VCaP (cell line): ENCODE measurements at regions not wholly inside any gene's neighbourhood (a gene's known extent, or its start where the extent isn't known, plus 50 kb on each side); places are given as distances from the start of the nearest gene placed in this dataset.

Experiments used
- H3K27ac ChIP-seq: fragments of 450-650 bp; 2 replicates; pipeline ENCODE4 v1.5.1; 2017
- TF ChIP-seq, protein P1 (sequence below): fragments of 450-650 bp; conservative IDR thresholded peaks from 2 replicates; pipeline ENCODE4 v1.5.1; 2017; ENCODE audit warnings: mild to moderate bottlenecking, moderate library complexity

DNA sequence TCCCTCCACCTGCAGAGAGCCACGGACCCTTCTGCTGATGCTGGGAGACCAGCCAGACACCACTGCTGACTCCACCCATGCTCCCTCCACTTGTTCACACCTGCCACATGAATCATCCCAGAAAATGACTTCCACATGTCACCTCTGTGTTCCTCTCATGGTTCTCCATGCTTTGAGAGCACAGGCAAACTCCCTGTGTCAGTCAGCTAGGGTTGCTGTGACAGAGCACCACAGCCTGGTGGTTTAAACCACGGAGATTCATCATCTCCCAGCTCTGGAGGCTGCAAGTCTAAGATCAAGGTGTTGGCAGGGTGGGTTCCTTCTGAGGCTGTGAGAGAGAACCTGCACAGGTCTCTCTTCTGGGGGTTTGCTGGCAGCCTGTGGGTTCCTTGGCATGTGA is 381.4 kb downstream of the GADD45G start:
- H3K27ac ChIP-seq: no peak overlapping the region
- TF ChIP-seq, protein P1, sequence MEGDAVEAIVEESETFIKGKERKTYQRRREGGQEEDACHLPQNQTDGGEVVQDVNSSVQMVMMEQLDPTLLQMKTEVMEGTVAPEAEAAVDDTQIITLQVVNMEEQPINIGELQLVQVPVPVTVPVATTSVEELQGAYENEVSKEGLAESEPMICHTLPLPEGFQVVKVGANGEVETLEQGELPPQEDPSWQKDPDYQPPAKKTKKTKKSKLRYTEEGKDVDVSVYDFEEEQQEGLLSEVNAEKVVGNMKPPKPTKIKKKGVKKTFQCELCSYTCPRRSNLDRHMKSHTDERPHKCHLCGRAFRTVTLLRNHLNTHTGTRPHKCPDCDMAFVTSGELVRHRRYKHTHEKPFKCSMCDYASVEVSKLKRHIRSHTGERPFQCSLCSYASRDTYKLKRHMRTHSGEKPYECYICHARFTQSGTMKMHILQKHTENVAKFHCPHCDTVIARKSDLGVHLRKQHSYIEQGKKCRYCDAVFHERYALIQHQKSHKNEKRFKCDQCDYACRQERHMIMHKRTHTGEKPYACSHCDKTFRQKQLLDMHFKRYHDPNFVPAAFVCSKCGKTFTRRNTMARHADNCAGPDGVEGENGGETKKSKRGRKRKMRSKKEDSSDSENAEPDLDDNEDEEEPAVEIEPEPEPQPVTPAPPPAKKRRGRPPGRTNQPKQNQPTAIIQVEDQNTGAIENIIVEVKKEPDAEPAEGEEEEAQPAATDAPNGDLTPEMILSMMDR: no peak

DNA sequence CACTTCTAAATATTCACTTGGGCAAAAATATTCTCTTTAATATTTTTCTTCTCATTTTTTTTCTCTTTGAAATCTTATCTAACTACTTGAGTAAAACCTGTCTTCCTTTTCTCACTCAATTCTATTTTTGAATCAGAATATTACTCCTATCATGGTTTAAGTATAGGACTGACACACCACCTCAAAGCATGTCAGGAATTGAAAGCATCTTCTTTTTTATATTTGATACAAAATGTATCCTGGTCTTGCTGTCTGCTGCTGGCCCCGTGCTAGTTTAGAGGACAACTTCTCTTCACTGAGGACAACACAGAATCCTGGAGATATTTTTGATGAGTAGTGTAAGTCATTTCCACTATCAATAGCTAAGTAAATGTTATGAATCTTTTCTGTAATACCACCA is 383.6 kb downstream of the GADD45G start:
- H3K27ac ChIP-seq: no peak overlapping the region
- TF ChIP-seq, protein P1: no peak

DNA sequence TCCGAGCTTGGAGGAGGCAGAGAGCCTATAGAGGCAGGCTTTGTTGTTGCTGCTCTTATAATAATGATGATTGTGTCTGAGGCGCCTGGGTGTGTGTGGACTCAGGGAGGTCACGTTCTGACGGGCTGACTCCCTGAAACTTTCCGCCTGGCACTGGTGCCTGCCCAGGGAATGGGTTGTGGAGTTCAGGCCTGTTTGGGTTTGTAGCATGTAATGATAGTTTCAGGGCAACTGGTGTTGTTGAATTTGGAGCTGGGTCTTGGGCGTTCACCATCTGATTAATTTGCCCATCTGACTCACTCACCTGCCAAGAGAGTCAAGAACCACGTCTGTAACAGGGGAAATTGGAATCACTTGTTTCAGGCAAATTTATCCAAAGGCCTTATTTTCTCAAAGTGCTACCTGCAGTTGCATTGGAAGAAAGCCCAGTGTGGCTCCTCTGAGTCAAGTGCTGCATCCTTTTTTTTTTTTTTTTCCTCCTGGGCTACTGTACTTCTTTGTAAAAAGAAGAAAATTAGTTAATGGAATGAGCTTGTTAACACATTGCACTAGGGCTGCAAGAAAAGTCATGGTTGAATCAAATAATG is 386.5 kb downstream of the GADD45G start:
- no peak overlapping the region for H3K27ac ChIP-seq
- TF ChIP-seq, protein P1: no peak

DNA sequence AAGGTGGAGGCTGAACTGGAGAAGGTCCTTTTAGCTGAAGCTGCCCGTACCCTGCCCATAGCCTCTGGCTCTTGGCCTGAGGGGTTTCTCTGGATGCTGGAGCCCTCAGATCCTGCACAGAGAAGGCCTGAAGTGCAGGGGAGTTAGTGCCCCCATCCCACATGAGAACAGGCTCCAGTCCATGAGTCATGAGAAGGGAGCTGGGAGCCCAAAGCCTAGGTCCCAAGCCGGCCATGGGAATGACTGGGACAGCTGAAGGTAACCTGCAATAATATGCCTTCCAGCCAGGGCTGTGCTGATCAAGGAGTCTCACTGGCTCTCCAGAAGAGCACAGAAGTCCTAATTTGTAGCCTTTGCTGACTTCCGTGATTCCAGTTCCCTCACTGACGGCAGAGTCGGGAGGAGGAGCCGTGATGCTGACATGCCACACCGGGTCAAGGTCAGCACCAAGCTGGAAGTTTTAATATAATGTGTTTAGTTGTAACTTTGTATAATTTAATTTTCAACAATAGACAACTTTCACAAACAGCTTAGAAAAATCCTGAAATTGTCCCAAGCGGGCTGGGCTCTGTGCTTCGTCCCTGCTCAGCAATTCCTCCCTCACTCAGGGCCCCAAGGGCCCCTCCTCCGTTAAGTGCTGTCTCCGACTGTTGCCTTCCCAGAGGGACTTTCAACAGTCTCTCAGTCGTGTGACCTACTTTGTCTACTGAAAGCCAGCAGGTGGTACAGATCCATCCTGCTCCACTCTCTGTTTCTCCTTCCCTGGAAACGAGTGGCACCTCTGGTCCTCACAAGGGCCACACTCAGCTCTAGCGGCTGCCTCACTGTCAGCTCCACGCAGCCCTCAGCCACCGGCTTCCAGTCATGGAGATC is 387.8 kb downstream of the GADD45G start:
- no peak overlapping the region for H3K27ac ChIP-seq
- TF ChIP-seq, protein P1: no peak

DNA sequence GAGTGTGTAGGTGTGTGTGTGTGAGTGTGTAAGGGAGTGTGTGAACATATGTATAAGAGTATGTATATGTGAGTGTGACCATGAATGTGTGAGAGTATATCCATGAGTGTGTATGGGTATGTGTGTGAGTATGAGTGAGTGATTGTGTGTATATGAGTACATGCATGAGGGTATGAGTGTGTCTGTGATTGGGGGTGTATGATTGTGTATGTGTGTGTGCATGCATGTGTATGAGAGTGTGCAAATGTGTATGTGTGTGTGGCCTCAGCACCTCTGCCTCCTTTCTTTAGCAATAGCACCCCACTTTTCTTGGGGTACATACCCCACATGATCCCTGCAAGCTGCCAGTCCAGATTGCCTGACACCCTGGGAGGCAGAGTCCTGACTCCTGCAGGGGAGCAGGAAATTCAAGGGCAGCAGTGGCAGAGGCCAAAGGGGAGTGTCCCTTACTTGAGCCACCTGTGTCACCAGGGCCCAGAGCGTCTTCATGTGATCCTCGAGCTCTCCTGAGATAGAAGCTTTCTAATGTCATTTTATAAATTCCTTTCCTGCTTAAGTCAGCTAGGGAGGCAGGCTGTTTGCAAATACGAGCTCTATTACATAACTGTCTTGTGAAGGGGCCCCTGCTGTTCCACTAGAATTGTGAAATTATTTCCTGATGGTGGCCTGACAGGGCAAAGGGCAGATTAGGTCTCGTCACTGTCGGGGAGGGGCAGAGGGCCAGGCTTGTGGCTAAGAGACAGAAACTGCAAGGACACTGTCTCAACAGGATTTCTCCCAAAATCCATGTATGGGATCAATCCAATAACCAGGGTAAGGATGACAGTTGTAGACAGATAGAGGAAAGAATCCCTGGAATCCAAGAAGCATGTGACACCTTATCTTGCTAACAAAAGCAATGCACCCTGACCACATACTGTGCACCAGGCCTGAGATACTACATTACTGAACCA is 389.1 kb downstream of the GADD45G start:
- H3K27ac ChIP-seq: peak overlapping the region; percentile 48
- TF ChIP-seq, protein P1: no peak

DNA sequence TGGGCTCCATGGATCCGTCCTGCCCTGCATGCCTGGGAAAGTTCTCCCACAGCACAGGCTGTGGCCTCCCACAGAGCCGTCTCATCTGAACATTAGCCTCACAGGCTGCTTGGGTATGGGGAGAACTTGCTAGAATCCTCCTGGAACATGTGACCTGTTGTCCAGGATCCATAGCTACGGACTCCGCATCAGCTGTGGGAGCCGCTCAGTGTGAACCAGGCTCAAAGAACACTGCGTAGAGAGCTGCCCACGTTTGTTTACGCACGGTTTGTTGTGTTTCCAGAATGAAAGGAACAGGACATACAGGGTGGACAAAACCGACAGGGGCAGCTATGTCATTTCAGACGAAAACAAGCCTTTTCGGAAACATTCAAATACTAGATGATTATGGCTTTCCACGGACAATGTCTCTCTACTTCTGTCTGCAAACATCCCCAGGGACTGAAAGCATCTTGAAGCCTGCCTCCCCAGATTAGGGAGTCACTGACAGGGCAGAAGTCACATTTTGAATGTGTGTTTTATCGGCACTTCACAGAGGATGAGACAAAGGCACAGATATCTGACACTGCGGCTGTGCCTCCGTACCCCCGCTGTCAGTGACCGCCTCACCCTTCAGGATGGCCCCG is 390.3 kb downstream of the GADD45G start:
- H3K27ac ChIP-seq: peak overlapping the region; percentile 48
- TF ChIP-seq, protein P1: no peak
